IMR-90 (cell line): ENCODE measurements at regions not wholly inside any gene's neighbourhood (a gene's known extent, or its start where the extent isn't known, plus 50 kb on each side); places are given as distances from the start of the nearest gene placed in this dataset.

Experiments
- ATAC-seq: fragments of 200-7000 bp; cut with Tn5 transposase; 2 replicates; pipeline ENCODE4 v1.9.1; 2020; ENCODE audit warnings: low read depth, mild to moderate bottlenecking, moderate library complexity
- BruUV-seq: library from RNA; stranded (reverse); fragments of 400-500 nt; replicated peaks from 2 replicates; lab custom pipeline; 2021; lab: Mats Ljungman, UMichigan
- CTCF ChIA-PET: fragments of 300-600 bp; formaldehyde crosslinking; extraction: SDS; loops from one replicate; lab custom pipeline; 2021; ENCODE audit warnings: antibody characterized with exemption; lab: Yijun Ruan, JAX
- POLR2A ChIA-PET: fragments of 300-600 bp; sonication (Branson Sonifier 250); formaldehyde crosslinking; loops from one replicate; lab custom pipeline; 2022; ENCODE audit warnings: antibody characterized with exemption; ENCODE audit not compliant: unreplicated experiment; lab: Charles Lee
- DNase-seq: peaks from one replicate; pipeline ENCODE4 v3.0.0; 2013
- H2AFZ ChIP-seq: replicated peaks from 2 replicates; pipeline ENCODE3; 2013; ENCODE audit warnings: low read length, mild to moderate bottlenecking; ENCODE audit not compliant: poor library complexity
- H2AK5ac ChIP-seq: 2 replicates; pipeline ENCODE4 v1.6.1; 2013; ENCODE audit warnings: low read depth, low read length, inconsistent platforms
- H2AK9ac ChIP-seq: replicated peaks from 2 replicates; pipeline ENCODE3; 2013; ENCODE audit warnings: mild to moderate bottlenecking, low read depth, low read length, moderate library complexity; ENCODE audit not compliant: poor library complexity
- H2BK120ac ChIP-seq: 2 replicates; pipeline ENCODE4 v1.6.1; 2013; ENCODE audit warnings: low read depth, low read length, inconsistent platforms
- H2BK15ac ChIP-seq: 3 replicates; pipeline ENCODE4 v1.6.1; 2013; ENCODE audit warnings: low read depth, low read length, inconsistent platforms
- H2BK20ac ChIP-seq: 2 replicates; pipeline ENCODE4 v1.6.1; 2013; ENCODE audit warnings: low read depth, mild to moderate bottlenecking, inconsistent platforms, low read length, moderate library complexity
- H2BK5ac ChIP-seq: 2 replicates; pipeline ENCODE4 v1.6.1; 2013; ENCODE audit warnings: mild to moderate bottlenecking, low read depth, low read length, inconsistent platforms; ENCODE audit not compliant: poor library complexity, severe bottlenecking
- H3K14ac ChIP-seq: replicated peaks from 2 replicates; pipeline ENCODE4 v1.6.1; 2013; ENCODE audit warnings: low read depth, low read length, inconsistent platforms
- H3K18ac ChIP-seq: 2 replicates; pipeline ENCODE4 v1.6.1; 2013; ENCODE audit warnings: low read depth, low read length, control low read depth
- H3K23ac ChIP-seq: 2 replicates; pipeline ENCODE4 v1.6.1; 2013; ENCODE audit warnings: low read depth, low read length, inconsistent platforms
- H3K27ac ChIP-seq: 2 replicates; pipeline ENCODE4 v1.5.1; 2013; ENCODE audit warnings: mild to moderate bottlenecking, control low read depth, low read length; ENCODE audit not compliant: insufficient read depth
- H3K27me3 ChIP-seq: 2 replicates; pipeline ENCODE4 v1.6.1; 2013; ENCODE audit warnings: low read length; ENCODE audit not compliant: control insufficient read depth, insufficient read depth
- H3K36me3 ChIP-seq: 2 replicates; pipeline ENCODE4 v1.6.1; 2013; ENCODE audit warnings: low read length, mixed read lengths; ENCODE audit not compliant: control insufficient read depth, insufficient read depth
- H3K4ac ChIP-seq: 2 replicates; pipeline ENCODE4 v1.6.1; 2013; ENCODE audit warnings: low read depth, low read length, inconsistent platforms
- H3K4me1 ChIP-seq: 2 replicates; pipeline ENCODE4 v1.6.1; 2013; ENCODE audit warnings: low read length, mixed read lengths; ENCODE audit not compliant: control insufficient read depth, insufficient read depth
- H3K4me2 ChIP-seq: 2 replicates; pipeline ENCODE4 v1.6.1; 2013; ENCODE audit warnings: low read depth, mild to moderate bottlenecking, control low read depth, low read length, moderate library complexity
- H3K4me3 ChIP-seq: 2 replicates; pipeline ENCODE4 v1.5.1; 2013; ENCODE audit warnings: low read depth, mild to moderate bottlenecking, control low read depth, low read length, moderate library complexity; ENCODE audit not compliant: insufficient read depth
- H3K56ac ChIP-seq: 2 replicates; pipeline ENCODE4 v1.6.1; 2013; ENCODE audit warnings: low read length, inconsistent platforms; ENCODE audit not compliant: insufficient read depth; ENCODE audit errors: extremely low read depth
- H3K79me1 ChIP-seq, 2 experiments: 2 replicates each; pipeline ENCODE4 v1.6.1; 2013; ENCODE audit warnings: low read length in 2 of 2, inconsistent platforms in 1 of 2, low read depth in 1 of 2
- H3K9ac ChIP-seq: 2 replicates; pipeline ENCODE4 v1.6.1; 2013; ENCODE audit warnings: low read depth, low read length, control low read depth
- H3K9me1 ChIP-seq: 2 replicates; pipeline ENCODE4 v1.6.1; 2013; ENCODE audit warnings: low read length, inconsistent platforms; ENCODE audit not compliant: insufficient read depth
- H3K9me3 ChIP-seq: 2 replicates; pipeline ENCODE4 v1.6.1; 2013; ENCODE audit warnings: low read length; ENCODE audit not compliant: control insufficient read depth, insufficient read depth
- H4K20me1 ChIP-seq: 2 replicates; pipeline ENCODE4 v1.6.1; 2013; ENCODE audit warnings: low read length, inconsistent platforms; ENCODE audit not compliant: insufficient read depth
- H4K5ac ChIP-seq: 2 replicates; pipeline ENCODE4 v1.6.1; 2013; ENCODE audit warnings: mild to moderate bottlenecking, low read depth, low read length, control low read depth
- H4K8ac ChIP-seq, 2 experiments: 2 replicates each; pipeline ENCODE4 v1.6.1; 2013; ENCODE audit warnings: low read depth in 2 of 2, low read length in 2 of 2, control low read depth in 1 of 2, inconsistent platforms in 1 of 2
- H4K91ac ChIP-seq: 2 replicates; pipeline ENCODE4 v1.6.1; 2013; ENCODE audit warnings: low read depth, low read length, inconsistent platforms; ENCODE audit not compliant: insufficient read depth
- BHLHE40 ChIP-seq: fragments of 150-350 bp; IDR thresholded peaks from 2 replicates; pipeline ENCODE4 v1.6.1; 2016; ENCODE audit warnings: mild to moderate bottlenecking, low read depth, low read length
- CEBPB ChIP-seq: IDR thresholded peaks from 2 replicates; pipeline ENCODE4 v1.6.1; 2012; ENCODE audit warnings: low read depth, low read length, improper control_type of control experiment
- CHD1 ChIP-seq: IDR thresholded peaks from 2 replicates; pipeline ENCODE4 v1.6.1; 2012; ENCODE audit warnings: low read depth, low read length, improper control_type of control experiment
- CTCF ChIP-seq: conservative IDR thresholded peaks from 2 replicates; pipeline ENCODE4 v1.5.1; 2012; ENCODE audit warnings: mild to moderate bottlenecking, low read depth, low read length, improper control_type of control experiment
- ELK1 ChIP-seq: fragments of 150-350 bp; IDR thresholded peaks from 2 replicates; pipeline ENCODE4 v1.6.1; 2016; ENCODE audit warnings: low read depth, mild to moderate bottlenecking, low read length, moderate library complexity, borderline replicate concordance
- FOS ChIP-seq: fragments of 150-350 bp; IDR thresholded peaks from 2 replicates; pipeline ENCODE4 v1.6.1; 2016; ENCODE audit warnings: low read depth, low read length
- MAFK ChIP-seq: IDR thresholded peaks from 2 replicates; pipeline ENCODE4 v1.6.1; 2012; ENCODE audit warnings: low read depth, low read length, improper control_type of control experiment
- MAZ ChIP-seq: IDR thresholded peaks from 2 replicates; pipeline ENCODE4 v1.6.1; 2012; ENCODE audit warnings: low read depth, mild to moderate bottlenecking, low read length, improper control_type of control experiment, moderate library complexity, borderline replicate concordance
- MXI1 ChIP-seq: IDR thresholded peaks from 2 replicates; pipeline ENCODE4 v1.6.1; 2012; ENCODE audit warnings: low read depth, mild to moderate bottlenecking, low read length, moderate library complexity, borderline replicate concordance
- NFE2L2 ChIP-seq: fragments of 150-350 bp; IDR thresholded peaks from 2 replicates; pipeline ENCODE4 v1.6.1; 2016; ENCODE audit warnings: low read depth, mild to moderate bottlenecking, low read length
- POLR2A ChIP-seq: IDR thresholded peaks from 2 replicates; pipeline ENCODE4 v1.6.1; 2012; ENCODE audit warnings: mild to moderate bottlenecking, low read depth, low read length
- RAD21 ChIP-seq: IDR thresholded peaks from 2 replicates; pipeline ENCODE4 v1.6.1; 2012; ENCODE audit warnings: low read length, improper control_type of control experiment
- RCOR1 ChIP-seq: IDR thresholded peaks from 2 replicates; pipeline ENCODE4 v1.6.1; 2012; ENCODE audit warnings: mild to moderate bottlenecking, low read length, improper control_type of control experiment; ENCODE audit not compliant: insufficient replicate concordance
- RFX5 ChIP-seq: IDR thresholded peaks from 2 replicates; pipeline ENCODE4 v1.8.0; 2012; ENCODE audit warnings: low read depth, mild to moderate bottlenecking, low read length, moderate library complexity
- SMC3 ChIP-seq: fragments of 150-350 bp; IDR thresholded peaks from 2 replicates; pipeline ENCODE4 v1.6.1; 2016; ENCODE audit warnings: low read depth, mild to moderate bottlenecking, antibody characterized with exemption, low read length, moderate library complexity
- WGBS, 2 experiments: methylation state at CpG; one replicate each; pipeline versions ENCODE4 v1.1.5 to v1.1.7; 2013; ENCODE audit warnings: missing lambda C conversion rate in 2 of 2; ENCODE audit not compliant: insufficient read length in 1 of 2; ENCODE audit errors: extremely low coverage in 2 of 2; 5-methylcytosine and 5-hydroxymethylcytosine counted together
- dilution Hi-C: fragments of 300-500 bp; cut with HindIII; formaldehyde crosslinking; loops from one replicate; pipeline ENCODE4 v1.14.3; 2018; ENCODE audit warnings: low sequenced_read_pairs; ENCODE audit not compliant: unreplicated experiment
- in situ Hi-C: fragments of 300-500 bp; cut with MboI; formaldehyde crosslinking; loops from 3 replicates; pipeline ENCODE4 v1.14.3; 2019; ENCODE audit warnings: low sequenced_read_pairs, inconsistent platforms, mixed read lengths
- intact Hi-C: fragments of 100-400 bp; cut with micrococcal nuclease; formaldehyde crosslinking; loops from 2 replicates; pipeline ENCODE4 v1.10.0; 2022
- TF ChIP-seq, protein P1 (sequence below): fragments of 150-350 bp; IDR thresholded peaks from 2 replicates; pipeline ENCODE4 v1.6.1; 2017; ENCODE audit warnings: mild to moderate bottlenecking, antibody characterized with exemption, low read length, low read depth

DNA sequence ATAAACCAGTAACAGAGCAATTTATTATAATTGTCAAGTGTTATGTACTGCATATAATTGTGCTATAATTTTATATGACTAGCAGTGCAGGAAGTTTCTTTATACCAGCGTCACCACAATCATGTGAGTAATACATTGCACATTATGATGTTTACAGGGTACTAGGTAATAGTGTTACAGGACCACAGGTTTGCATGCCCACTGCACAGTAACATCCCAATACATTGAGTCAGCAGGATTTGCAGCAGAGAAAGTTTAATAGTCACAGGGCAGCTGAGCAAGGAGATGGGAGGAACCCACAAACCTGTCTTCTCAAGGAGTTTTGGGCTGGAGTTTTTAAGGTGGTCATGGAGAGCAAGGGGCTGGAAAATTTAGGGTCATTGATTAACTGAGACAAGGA lies 1042.9 kb upstream of the ACVR2A start:
- H3K9ac ChIP-seq: no peak overlapping the region
- dilution Hi-C loops: no loop called here
- CTCF ChIA-PET: no interaction called here

More for the DNA sequence above, 1042.9 kb upstream of the ACVR2A start:
- POLR2A ChIA-PET: no interaction called here
- WGBS, 2 experiments: no CpG with 5 or more reads among the region's 1 CpG
- no peak overlapping the region for H3K27ac ChIP-seq
- H4K5ac ChIP-seq: no peak overlapping the region
- H3K14ac ChIP-seq: no peak overlapping the region
- no peak overlapping the region for H2AFZ ChIP-seq
- no peak overlapping the region for H2BK15ac ChIP-seq
- H2AK5ac ChIP-seq: no peak overlapping the region
- DNase-seq: no peak
- intact Hi-C loops (no loop called here), in situ Hi-C loops (no loop called here)
- no peak overlapping the region for H4K8ac ChIP-seq
- TF ChIP-seq ELK1: no peak
- TF ChIP-seq, protein P1, sequence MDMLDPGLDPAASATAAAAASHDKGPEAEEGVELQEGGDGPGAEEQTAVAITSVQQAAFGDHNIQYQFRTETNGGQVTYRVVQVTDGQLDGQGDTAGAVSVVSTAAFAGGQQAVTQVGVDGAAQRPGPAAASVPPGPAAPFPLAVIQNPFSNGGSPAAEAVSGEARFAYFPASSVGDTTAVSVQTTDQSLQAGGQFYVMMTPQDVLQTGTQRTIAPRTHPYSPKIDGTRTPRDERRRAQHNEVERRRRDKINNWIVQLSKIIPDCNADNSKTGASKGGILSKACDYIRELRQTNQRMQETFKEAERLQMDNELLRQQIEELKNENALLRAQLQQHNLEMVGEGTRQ: no peak
- no peak for TF ChIP-seq BHLHE40
- no peak for TF ChIP-seq CHD1
- TF ChIP-seq MAFK: no peak
- TF ChIP-seq RAD21: no peak
- TF ChIP-seq SMC3: no peak
- no peak for TF ChIP-seq CTCF
- TF ChIP-seq RFX5: no peak
- no peak for TF ChIP-seq RCOR1
- no peak for TF ChIP-seq NFE2L2
- no peak for TF ChIP-seq FOS
- TF ChIP-seq MAZ: no peak
- TF ChIP-seq CEBPB: no peak
- TF ChIP-seq POLR2A: no peak
- no peak for TF ChIP-seq MXI1
- H3K4me2 ChIP-seq: no peak overlapping the region
- no peak for ATAC-seq
- no peak overlapping the region for H2BK5ac ChIP-seq
- BruUV-seq: no TSS peak
- H4K91ac ChIP-seq: no peak overlapping the region
- no peak overlapping the region for H3K18ac ChIP-seq
- H2BK120ac ChIP-seq: no peak overlapping the region
- no peak overlapping the region for H3K56ac ChIP-seq
- H2BK20ac ChIP-seq: no peak overlapping the region
- H3K79me1 ChIP-seq: no peaks in the 10 kb centered on the region
- H3K4ac ChIP-seq: no peak overlapping the region
- no peaks in the 10 kb centered on the region for H4K20me1 ChIP-seq
- H3K9me3 ChIP-seq: no peaks in the 10 kb centered on the region; the same call in 1 of the 2 replicates
- no peak overlapping the region for H3K4me3 ChIP-seq
- H3K9me1 ChIP-seq: no peaks in the 10 kb centered on the region
- no peaks in the 10 kb centered on the region for H3K36me3 ChIP-seq
- no peak overlapping the region for H2AK9ac ChIP-seq
- H3K23ac ChIP-seq: no peak overlapping the region
- no peaks in the 10 kb centered on the region for H3K4me1 ChIP-seq
- H3K27me3 ChIP-seq: no peaks in the 10 kb centered on the region
